Activated CD4-positive, alpha-beta T cell treated with anti-CD3 and anti-CD28 coated beads for 48 hours (primary cell): ENCODE measurements at regions not wholly inside any gene's neighbourhood (a gene's known extent, or its start where the extent isn't known, plus 50 kb on each side); places are given as distances from the start of the nearest gene placed in this dataset.

ENCODE experiments used
- DNase-seq: peaks from one replicate; pipeline ENCODE4 v3.0.0-alpha.2; 2020

DNA sequence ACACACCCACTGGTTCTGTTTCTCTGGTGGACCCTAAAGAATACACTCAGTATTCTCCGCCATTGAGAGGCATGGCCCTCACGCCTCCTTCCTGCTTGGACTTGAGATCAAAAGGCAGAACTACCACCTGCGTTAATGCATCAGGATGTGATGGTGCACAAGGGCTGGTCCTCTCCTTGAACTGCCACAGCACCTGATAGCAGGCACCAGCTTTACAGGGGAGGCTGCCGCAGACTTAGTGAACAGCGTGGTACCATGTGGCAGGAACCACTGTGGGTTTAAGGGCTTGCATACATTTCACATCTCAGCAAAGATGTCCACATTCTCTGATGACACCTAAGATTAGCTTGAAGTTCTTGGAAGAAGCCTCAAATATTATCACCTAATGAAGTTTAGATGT lies 208.7 kb downstream of the GADD45G start:
- no peak for DNase-seq

DNA sequence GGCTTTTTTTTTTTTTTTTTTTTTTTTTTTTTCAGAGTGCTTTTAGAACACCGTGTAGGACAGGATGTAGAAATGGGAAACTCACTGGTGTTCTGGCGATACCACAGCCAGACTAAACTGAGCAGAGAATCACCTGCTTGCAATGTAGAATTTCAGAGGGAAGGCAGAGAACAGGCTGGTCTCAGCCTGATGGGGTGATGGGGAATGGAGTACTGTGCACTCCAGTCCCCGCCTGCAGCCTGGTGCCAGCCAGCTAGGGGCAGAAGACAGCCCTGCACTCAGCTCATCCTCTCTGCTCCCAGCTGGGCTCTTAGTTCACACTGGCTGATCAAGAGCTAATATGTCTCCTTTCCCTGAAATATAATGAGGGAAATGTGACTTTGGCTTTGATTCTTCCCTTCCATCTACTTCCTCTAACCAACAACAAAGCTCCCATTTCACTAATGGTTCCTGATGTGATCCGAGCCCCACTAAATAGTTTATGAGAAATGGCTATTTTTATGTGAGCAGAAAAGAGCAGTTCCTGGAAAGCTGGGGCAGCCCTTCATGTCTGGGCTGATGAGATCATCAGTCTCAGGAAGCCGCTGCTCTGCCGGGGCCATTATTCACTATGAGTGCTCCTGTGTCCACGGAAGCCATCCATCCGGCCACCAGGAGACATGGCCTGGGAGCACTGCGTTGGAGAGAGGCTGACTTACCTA lies 209.7 kb downstream of the GADD45G start:
- DNase-seq: no peak

DNA sequence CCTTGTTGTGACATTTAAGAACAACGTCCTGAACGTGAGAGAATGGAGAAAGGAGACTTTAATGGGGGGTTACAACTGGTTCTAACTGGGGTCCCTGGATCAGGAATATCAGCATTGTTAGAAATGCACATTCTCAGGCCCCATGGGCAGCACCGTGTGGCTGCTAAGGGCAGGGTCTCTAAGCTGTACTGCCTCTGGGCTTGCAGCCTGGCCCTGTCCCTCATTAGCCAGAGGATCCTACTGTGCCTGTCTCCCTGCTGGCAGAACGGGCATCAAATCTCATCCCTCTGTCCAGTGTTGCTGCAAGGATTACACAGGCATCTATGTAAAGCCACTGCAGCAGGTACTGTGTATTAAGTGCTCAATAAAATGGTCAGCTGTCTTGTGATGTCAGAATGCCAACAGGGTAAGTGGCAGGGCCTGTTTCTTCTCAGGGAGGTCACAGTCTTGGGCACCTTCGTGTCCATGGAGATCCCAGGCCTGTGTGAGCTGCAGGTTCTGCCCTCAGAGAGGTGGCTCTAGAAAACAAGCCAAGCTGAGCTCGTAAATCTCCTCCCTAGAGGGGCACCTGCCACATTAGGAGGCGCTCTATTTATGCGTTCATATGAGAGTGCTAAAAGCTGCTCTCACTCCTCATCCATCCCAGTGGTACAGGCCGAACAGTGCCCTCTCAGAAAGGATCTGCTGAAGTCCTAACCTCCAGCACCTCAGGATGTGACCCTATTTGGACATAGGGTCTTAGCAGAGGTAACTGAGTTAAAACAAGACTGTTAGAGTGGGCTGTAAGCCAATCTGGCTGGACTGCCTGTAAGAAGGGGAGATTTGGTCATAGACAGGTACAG lies 210.5 kb downstream of the GADD45G start:
- no peak for DNase-seq

DNA sequence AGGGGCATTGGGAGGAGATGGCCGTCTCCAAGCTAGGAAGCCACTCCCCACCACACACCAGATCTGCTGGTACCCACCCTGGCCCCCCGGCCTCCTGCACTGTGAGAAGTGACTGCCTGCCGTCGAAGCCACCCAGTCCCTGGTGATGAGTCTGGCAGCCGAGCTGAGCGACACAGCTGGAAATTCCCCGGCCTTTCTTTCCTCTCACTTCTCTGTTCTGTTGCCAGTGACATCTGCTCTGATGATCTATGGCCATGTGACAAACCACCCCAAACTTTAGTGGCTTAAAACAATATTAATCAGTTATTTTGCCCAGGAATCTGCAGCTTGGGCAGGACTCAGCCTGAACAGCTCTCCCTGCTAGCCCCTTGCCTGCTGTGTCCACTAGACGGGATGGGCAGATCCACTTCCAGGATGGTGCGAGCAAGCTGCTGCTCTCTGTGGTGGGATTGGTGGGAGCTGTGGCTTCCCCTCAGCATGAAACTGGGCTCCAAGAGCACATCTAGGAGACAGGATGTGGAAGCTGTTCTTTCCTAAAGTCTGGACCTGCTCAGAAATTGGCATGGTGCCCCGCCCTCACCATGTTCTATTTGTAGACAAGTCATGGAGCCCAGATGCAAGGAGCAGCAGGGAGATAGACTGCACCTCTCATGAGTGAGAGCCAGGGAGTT lies 211.2 kb downstream of the GADD45G start:
- no peak for DNase-seq

GRCh38 chr9:89817151-89817950 lies 212.5 kb downstream of the GADD45G start:
- DNase-seq: no peak

DNA sequence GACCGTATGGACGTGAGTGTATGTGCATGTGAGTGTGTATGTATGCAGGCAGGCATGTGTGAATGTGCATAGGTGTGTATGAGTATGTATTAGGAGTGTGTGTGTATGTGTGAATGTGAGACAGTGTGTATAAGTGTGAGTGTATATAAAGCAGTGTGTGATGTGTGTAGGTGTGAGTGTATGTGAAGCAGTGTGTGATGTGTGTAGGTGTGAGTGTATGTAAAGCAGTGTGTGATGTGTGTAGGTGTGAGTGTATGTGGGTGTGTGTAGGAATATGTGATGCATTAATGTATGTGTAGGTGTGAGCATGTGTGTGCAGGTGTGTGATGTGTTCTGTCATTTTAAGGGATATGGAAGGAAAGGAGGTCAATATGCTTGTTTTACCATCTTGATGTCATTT lies 215.5 kb downstream of the GADD45G start:
- DNase-seq: no peak

GRCh38 chr9:89821081-89821480 lies 216.3 kb downstream of the GADD45G start:
- no peak for DNase-seq

DNA sequence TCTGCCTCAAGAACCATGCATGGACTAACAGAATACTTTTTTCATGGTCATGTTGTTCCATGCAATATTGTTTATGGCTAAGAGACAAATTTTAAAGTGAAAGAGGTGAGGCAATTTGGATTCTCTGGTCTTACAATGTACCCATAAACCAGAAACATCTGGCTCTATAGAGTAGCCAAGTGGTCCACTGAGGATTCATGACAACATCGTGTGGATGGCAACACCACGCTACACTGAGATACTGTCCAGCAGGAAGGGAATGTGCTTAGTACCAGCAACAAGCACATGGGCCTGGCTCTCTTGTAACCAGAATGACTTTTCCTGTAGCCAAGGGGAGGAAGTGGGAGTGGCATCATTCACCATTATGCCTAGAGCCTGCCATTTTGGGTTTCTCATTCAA lies 218.2 kb downstream of the GADD45G start:
- no peak for DNase-seq

DNA sequence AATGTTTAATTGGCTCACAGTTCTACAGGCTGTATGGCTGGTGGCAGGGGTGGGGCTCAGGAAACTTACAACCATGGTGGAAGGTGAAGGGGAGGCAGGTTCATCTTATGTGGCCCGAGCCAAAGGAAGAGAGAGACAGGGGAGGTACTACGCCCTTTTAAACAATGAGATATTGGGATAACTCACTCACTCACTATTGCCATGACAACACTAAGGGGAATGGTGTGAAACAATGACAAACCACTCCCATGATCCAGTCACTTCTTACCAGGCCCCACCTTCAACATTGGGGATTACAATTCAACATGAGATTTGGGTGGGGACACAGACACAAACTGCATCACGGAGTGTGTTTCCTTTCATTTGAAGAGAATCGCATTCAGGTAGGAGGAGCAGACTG lies 220.9 kb downstream of the GADD45G start:
- DNase-seq: no peak

- DNase-seq: no peak
Measured at GRCh38 chr9:89826186-89826585, 221.4 kb downstream of the GADD45G start.

- no peak for DNase-seq
Measured at GRCh38 chr9:89829346-89829745, 224.5 kb downstream of the GADD45G start.

- DNase-seq: no peak
Measured at GRCh38 chr9:89835666-89836065, 230.9 kb downstream of the GADD45G start.

DNA sequence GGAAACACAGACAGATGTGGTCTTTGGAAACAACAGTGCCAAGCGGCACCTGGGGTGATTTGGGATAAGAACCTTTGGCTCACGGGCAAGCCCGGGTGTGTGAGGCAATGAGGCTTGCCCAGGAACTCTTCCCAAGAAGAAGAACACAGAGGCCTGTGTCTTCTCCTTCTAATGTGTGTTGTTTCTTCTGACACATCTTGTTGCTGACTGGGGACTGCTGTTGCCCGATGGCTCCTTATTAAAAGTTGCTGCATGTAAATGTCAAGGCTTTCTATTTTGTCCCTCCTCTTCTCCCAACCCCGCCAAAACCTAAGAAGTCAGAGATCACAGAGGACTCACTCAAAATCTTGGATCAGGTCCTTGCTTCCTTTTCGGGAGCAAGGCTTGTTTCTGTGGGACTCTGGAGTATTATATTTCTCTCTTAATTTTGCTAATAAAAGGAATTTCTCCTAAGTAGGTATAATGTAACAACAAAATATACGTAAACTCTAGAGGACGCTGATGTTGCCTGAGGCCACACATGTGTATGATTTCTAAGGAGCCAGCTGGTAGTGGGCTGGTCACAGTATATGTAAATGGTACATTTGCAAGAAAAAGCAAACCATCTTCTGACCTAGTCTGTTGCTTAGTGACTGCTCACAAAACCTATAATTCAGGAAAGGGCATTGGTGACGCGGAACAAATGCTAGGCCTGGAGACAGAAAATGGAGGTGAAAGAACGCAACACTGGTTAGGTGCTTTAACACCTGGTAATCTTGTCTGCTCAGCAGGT lies 232.5 kb downstream of the GADD45G start:
- DNase-seq: no peak

DNA sequence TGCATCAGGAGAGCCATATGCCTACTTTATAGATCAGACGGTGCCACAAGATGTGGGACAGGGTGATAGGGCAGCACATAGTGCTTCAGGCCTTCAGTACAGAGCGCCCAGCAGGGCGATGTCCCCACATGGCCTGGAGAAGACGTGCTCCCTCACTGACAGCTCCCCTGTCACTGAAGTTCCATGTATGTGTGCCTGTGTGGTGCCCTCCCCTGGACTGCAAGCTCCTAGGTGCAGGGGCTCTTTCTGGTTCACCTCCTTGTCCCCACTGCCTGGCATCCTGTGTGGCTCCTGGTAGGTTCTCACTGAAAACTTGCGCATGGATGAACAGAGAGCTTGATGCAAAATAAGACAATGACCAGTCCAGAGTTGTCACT lies 233.1 kb downstream of the GADD45G start:
- DNase-seq: no peak

GRCh38 chr9:89838621-89839020 lies 233.8 kb downstream of the GADD45G start:
- DNase-seq: no peak

- no peak for DNase-seq
Measured at GRCh38 chr9:89839449-89839848, 234.6 kb downstream of the GADD45G start.

GRCh38 chr9:89839952-89840351 lies 235.1 kb downstream of the GADD45G start:
- no peak for DNase-seq

GRCh38 chr9:89841456-89841855 lies 236.6 kb downstream of the GADD45G start:
- DNase-seq: no peak

GRCh38 chr9:89842267-89842768 lies 237.5 kb downstream of the GADD45G start:
- DNase-seq: no peak

DNA sequence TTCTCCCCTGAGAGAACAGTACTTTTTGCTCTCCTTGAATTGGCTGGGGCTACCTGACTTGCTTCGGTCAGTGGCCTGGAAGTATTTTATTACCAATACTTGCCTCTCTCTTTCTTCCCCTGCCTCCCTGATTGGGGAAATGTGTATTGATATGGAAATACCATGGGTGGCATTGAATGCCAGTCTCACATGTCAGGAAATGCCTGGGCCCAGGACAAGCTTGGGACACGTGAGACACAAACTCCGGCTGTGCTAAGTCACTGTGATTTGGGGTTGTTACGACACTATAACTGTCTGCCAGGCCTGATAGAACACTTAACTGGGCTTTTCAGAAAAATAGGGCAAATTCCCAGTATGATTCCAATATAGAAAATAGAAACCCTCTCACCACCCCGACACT lies 238.3 kb downstream of the GADD45G start:
- DNase-seq: no peak

GRCh38 chr9:89843591-89843990 lies 238.8 kb downstream of the GADD45G start:
- DNase-seq: no peak

DNA sequence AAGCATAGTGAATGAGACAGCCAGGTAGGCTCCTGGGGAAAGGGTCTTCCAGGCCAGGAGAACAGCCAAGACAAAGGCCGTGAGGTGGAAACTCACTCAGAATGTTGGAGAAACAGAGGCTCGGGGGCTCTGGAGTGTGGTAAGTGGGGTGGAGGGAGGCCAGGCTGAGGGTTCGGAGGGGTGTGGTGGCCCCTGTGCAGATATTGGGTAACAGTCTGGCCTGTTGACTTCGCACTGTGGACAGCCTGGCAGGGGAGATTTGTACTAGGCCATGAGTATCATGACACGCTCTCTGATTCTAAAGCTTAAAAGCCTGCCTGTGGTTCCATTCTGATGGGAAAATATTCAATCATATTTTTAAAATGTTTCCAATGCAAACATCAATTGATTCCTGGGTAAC lies 239.3 kb downstream of the GADD45G start:
- no peak for DNase-seq
